ENCODE measurements at regions not wholly inside any gene's neighbourhood (a gene's known extent, or its start where the extent isn't known, plus 50 kb on each side); places are given as distances from the start of the nearest gene placed in this dataset.
"Not testable (repeated sequence)": the region's sequence is repeated elsewhere in the genome, so short reads cannot be mapped to it uniquely, and the experiment has no call there.

- DNase-seq (ENCODE audit: low read depth) = no peak
These were observed 310.3 kb upstream of the DLGAP1 start for GRCh38 chr18:4765401-4765800.

DNA sequence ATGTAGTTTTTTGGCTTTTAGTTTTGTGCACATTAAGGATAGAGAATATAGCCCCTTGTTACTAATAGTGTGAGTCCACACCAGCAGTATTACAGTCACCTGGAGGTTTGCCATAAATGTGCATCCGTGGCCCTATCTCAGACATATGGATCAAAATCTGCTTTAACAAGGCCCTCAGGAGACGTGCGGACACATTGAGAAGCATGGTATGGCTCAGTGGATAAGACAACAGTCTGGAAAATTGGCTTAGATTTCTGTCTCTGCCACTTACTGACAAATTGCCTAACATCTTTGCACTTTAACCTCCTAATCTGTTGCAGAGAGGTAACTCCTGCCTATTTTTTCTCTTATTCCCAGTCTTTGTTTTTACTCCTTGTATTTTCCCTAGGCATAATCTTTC, 307.2 kb upstream of the DLGAP1 start:
- no peak for DNase-seq (ENCODE audit: low read depth)

DNA sequence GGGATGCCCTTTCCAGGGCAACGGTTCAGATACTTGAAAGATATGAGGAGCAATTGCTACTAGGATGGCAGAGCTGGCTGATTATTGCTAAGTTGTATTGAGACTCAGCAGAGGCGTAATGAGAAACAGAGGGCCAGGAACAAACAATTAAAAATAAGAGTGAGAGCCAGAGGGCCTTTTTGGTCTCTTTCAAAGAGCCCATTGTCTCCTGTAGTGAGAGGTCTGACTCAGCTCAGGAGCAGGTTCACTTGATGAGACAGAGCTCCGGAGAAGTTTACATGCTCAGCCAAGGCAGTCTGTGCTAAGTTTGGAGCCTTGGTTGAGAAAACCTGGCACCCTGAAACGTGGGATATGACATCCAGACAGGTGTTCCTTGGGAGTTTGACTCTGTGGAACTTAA, 303.9 kb upstream of the DLGAP1 start:
- DNase-seq (ENCODE audit: low read depth) = no peak

GRCh38 chr18:4755848-4756247, 300.7 kb upstream of the DLGAP1 start:
- no peak for DNase-seq (ENCODE audit: low read depth)

- not testable (repeated sequence) for DNase-seq (ENCODE audit: low read depth)
These were observed 298.0 kb upstream of the DLGAP1 start for GRCh38 chr18:4753151-4753550.

DNA sequence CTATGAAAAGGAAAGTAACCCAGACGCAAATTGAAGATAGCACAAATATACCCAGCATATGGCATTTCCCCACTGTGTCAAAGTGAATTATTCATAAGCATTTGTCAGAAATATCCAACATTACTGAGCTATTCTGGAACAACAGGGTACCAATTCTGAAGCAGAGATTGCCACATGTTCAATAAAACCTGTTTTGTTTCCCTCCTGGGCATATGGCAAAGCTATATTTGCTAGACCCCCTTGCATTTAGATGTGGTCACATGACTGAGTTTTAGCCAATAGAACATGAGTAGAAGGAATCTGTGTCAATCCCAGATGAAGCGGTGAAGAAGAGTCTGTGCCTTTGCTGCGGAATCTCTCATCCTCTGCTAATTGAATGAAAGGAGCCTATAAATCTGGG, 296.4 kb upstream of the DLGAP1 start:
- DNase-seq (ENCODE audit: low read depth) = no peak

DNA sequence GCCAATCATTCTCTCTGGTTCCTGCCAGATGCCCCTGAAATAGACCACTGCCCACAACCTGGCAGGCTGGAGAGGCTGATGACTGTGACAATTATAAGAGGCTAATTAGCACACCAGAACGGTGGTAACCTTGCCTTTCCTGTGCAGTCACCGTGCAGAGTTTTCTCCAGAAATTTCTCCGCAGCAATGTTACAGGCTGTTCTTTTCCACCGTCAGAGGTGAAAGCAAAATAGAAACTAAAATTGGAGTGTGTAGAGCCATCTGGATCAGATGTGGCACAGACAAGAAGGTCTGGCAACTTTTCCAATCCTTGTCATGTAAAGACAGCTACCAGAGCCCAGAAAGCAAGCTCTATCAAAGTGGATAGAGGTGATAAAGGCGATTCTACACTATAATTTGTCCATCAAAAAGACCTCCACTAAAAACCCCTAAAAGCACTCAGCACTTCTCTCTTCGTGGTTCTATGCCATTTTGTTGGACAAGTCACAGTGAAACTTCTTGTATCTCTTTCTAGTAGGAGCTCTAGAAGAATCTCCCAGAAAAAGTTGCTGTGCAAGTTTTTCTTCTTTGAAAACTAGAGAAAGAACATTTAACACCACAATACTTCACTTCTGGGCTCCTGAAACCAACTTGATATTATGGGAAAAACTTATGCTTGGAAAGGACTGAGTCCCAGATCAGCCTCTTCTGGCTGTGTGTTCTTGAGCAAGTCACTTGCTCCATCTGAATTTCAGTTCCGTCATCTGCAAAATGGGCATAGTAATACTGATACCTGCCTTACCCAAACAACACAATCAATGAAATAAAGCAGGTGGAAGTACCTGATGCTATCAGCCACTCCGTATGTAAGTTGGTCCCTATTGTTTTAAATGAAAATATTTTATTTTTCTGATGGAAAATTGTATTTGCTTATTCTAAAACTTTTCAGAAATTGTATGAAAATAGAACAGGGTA, 295.6 kb upstream of the DLGAP1 start:
- no peak for DNase-seq (ENCODE audit: low read depth)

DNA sequence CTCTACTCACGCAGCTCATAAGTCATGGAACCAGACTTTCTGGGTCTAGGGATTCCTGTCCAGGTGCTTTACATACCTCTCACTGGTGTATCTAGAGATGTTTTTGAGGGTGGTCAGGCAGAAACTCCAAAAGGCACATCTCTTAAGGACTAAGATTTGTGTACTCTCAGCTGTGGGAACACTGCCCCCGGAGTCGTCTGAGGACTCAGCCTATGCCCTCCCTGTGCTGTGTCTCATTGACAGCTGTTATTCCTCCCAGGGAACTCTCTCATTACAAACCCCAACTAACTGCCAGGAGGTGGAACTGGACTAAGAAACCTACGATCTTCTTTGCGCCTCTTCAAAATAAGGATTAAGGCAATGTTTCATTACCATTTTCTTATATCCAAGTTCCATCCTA, 293.9 kb upstream of the DLGAP1 start:
- no peak for DNase-seq (ENCODE audit: low read depth)

GRCh38 chr18:4734903-4735302, 279.8 kb upstream of the DLGAP1 start:
- no peak for DNase-seq (ENCODE audit: low read depth)

- DNase-seq (ENCODE audit: low read depth) = no peak
These were observed 278.9 kb upstream of the DLGAP1 start for GRCh38 chr18:4734021-4734420.

GRCh38 chr18:4721545-4721944, 266.4 kb upstream of the DLGAP1 start:
- DNase-seq (ENCODE audit: low read depth) = no peak

GRCh38 chr18:4720518-4720917, 265.4 kb upstream of the DLGAP1 start:
- DNase-seq (ENCODE audit: low read depth) = no peak

- DNase-seq (ENCODE audit: low read depth) = no peak
These were observed 250.8 kb upstream of the DLGAP1 start for GRCh38 chr18:4705894-4706293.

GRCh38 chr18:4704781-4705180, 249.7 kb upstream of the DLGAP1 start:
- DNase-seq (ENCODE audit: low read depth) = no peak

DNA sequence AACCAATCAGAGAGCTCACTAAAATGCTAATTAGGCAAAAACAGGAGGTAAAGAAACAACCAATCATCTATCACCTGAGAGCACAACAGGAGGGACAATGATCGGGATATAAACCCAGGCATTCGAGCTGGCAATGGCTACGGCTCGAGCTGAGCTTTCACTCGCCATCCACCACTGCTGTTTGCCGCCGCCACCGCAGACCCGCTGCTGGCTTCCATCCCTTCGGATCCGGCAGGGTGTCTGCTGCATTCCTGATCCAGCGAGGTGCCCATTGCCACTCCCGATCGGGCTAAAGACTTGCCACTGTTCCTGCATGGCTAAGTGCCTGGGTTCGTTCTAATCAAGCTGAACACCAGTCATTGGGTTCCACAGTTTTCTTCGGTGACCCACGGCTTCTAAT, 236.7 kb upstream of the DLGAP1 start:
- DNase-seq (ENCODE audit: low read depth) = no peak

DNA sequence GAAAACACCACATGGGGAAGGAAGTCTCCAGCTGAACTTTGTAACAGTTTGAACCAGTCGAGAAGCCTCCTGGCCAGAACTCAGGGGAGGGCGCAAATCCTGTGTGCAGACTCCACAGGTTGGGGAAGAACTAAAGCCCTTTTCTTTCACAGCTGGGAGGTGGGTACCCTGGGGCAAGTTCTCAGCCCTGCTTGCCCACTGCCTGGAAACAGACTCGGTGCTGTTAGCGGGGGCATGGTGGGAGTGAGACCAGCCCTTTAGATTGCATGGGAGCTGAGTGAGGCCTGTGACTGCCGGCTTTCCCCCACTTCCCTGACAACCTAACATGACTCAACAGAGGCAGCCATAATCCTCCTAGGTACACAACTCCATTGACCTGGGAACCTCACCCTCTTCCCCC, 223.6 kb upstream of the DLGAP1 start:
- not testable (repeated sequence) for DNase-seq (ENCODE audit: low read depth)

- no peak for DNase-seq (ENCODE audit: low read depth)
These were observed 221.9 kb upstream of the DLGAP1 start for GRCh38 chr18:4677006-4677405.

- DNase-seq (ENCODE audit: low read depth) = no peak
These were observed 217.1 kb upstream of the DLGAP1 start for GRCh38 chr18:4672162-4672561.

DNA sequence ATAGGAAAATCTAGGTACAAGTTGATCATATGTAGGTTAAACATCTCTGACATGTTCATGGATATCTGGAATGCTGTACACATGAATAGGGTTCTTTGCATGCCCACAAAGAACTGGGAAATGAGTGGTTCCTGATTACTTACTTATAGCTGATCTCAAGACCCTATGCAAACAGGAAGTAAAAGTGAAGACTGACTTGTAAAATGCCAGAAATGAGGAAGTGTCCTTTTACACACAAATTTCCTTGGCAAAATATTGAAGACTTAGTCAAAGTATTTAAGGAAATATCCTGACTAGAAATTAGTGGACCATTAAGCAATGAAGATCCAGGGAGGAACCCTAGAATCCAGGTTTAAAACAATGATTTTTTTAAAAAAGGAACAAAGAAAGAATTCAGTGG, 203.7 kb upstream of the DLGAP1 start:
- no peak for DNase-seq (ENCODE audit: low read depth)

DNA sequence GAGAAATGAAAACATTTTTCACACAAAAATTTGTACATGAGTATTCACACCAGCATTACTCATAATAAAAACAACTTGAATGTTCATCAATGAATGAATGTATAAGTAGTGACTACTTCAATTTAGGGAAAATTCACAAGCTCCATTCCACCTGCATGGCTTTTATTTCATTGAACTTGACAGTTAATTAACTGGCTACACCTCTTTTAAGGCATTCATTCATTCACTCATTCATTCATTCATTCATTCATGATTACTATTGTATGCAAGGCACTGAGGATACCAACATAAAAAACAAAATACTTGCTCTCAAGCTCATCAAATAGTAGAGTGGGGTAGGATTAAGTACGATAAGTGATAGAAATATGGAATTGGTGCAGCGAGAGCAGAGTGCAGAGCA, 198.3 kb upstream of the DLGAP1 start:
- no peak for DNase-seq (ENCODE audit: low read depth)

- no peak for DNase-seq (ENCODE audit: low read depth)
These were observed 186.8 kb upstream of the DLGAP1 start for GRCh38 chr18:4641771-4642368.

- DNase-seq (ENCODE audit: low read depth) = no peak
These were observed 185.4 kb upstream of the DLGAP1 start for GRCh38 chr18:4640349-4641012.
